Esophagus squamous epithelium (tissue), 4 donors: ENCODE measurements at regions not wholly inside any gene's neighbourhood (a gene's known extent, or its start where the extent isn't known, plus 50 kb on each side); places are given as distances from the start of the nearest gene placed in this dataset.

ENCODE experiments used
- CTCF ChIP-seq, 6 experiments: fragments of 450-650 bp in 4 of 6; fragments of 200-600 bp in 2 of 6; sonication (generic) in 2 of 6; IDR thresholded peaks; one replicate each; pipeline ENCODE4 v1.5.1; 2016 to 2019; ENCODE audit warnings: antibody characterized with exemption in 6 of 6, mild to moderate bottlenecking in 4 of 6, moderate library complexity in 4 of 6
- POLR2A ChIP-seq, 4 donors: fragments of 450-650 bp; IDR thresholded peaks; one replicate each; pipeline ENCODE4 v1.6.1; 2017; ENCODE audit warnings: antibody characterized with exemption in 4 of 4, mild to moderate bottlenecking in 4 of 4, moderate library complexity in 3 of 4

- no peak for TF ChIP-seq CTCF (IDR thresholded peaks at IDR 0.05)
- TF ChIP-seq POLR2A (IDR thresholded peaks at IDR 0.05), result no peak
Measured at GRCh38 chr10:113294868-113295267, 258.0 kb upstream of the HABP2 start.
